ENCODE measurements at regions not wholly inside any gene's neighbourhood (a gene's known extent, or its start where the extent isn't known, plus 50 kb on each side); places are given as distances from the start of the nearest gene placed in this dataset.
A peak's percentile ranks its signal among the peaks of the same experiment; 100 is the strongest.
"Not testable (repeated sequence)": the region's sequence is repeated elsewhere in the genome, so short reads cannot be mapped to it uniquely, and the experiment has no call there.

GRCh38 chr7:155378580-155378934 is 79.4 kb upstream of the EN2 start:
- Histone ChIP-seq H3K4me1 (ENCODE audit: control insufficient read depth, insufficient read depth, low read length, poor library complexity, severe bottlenecking) (peaks cover 14% of the 10 kb centered on the region), H3K36me3 (ENCODE audit: control insufficient read depth, insufficient read depth, low read length) (no peaks in the 10 kb centered on the region), H3K27ac (ENCODE audit: low read depth, low read length, severe bottlenecking) (no peak overlapping the region), H3K9me3 (ENCODE audit: control insufficient read depth, low read length) (no peaks in the 10 kb centered on the region), H3K4me3 (ENCODE audit: extremely low read depth, insufficient read depth, low read length, poor library complexity, severe bottlenecking) (no peak overlapping the region)
- WGBS, 2 experiments (ENCODE audit: insufficient coverage in 2 of 2) = 9 to 26% methylated on average over 4 of the region's 6 CpGs

GRCh38 chr7:155378959-155379871 is 78.7 kb upstream of the EN2 start:
- H3K9me3 ChIP-seq (ENCODE audit: control insufficient read depth, low read length) = no peaks in the 10 kb centered on the region
- peaks cover 14% of the 10 kb centered on the region for H3K4me1 ChIP-seq (ENCODE audit: control insufficient read depth, insufficient read depth, low read length, poor library complexity, severe bottlenecking)
- no peak overlapping the region for H3K4me3 ChIP-seq (ENCODE audit: extremely low read depth, insufficient read depth, low read length, poor library complexity, severe bottlenecking)
- no peaks in the 10 kb centered on the region for H3K36me3 ChIP-seq (ENCODE audit: control insufficient read depth, insufficient read depth, low read length)
- WGBS, 2 experiments (ENCODE audit: insufficient coverage in 2 of 2) = 12 to 13% methylated on average over 10 of the region's 10 CpGs
- H3K27ac ChIP-seq (ENCODE audit: low read depth, low read length, severe bottlenecking) = no peak overlapping the region

- Histone ChIP-seq H3K9me3 (ENCODE audit: control insufficient read depth, low read length) (no peaks in the 10 kb centered on the region), H3K4me1 (ENCODE audit: control insufficient read depth, insufficient read depth, low read length, poor library complexity, severe bottlenecking) (peaks cover 14% of the 10 kb centered on the region), H3K4me3 (ENCODE audit: extremely low read depth, insufficient read depth, low read length, poor library complexity, severe bottlenecking) (no peak overlapping the region), H3K27ac (ENCODE audit: low read depth, low read length, severe bottlenecking) (no peak overlapping the region), H3K36me3 (ENCODE audit: control insufficient read depth, insufficient read depth, low read length) (no peaks in the 10 kb centered on the region)
- WGBS, 2 experiments (ENCODE audit: insufficient coverage in 2 of 2) = 1 to 2% methylated on average over 15 to 16 of the region's 18 CpGs
Observed at GRCh38 chr7:155380221-155380861, 77.6 kb upstream of the EN2 start.

GRCh38 chr7:155380976-155381851 is 76.7 kb upstream of the EN2 start:
- Histone ChIP-seq H3K36me3 (ENCODE audit: control insufficient read depth, insufficient read depth, low read length) (no peaks in the 10 kb centered on the region), H3K9me3 (ENCODE audit: control insufficient read depth, low read length) (no peaks in the 10 kb centered on the region), H3K4me3 (ENCODE audit: extremely low read depth, insufficient read depth, low read length, poor library complexity, severe bottlenecking) (peak overlapping the region; percentile 11), H3K4me1 (ENCODE audit: control insufficient read depth, insufficient read depth, low read length, poor library complexity, severe bottlenecking) (peaks cover 14% of the 10 kb centered on the region), H3K27ac (ENCODE audit: low read depth, low read length, severe bottlenecking) (no peak overlapping the region)
- WGBS, 2 experiments (ENCODE audit: insufficient coverage in 2 of 2) = 2% methylated on average over 28 to 31 of the region's 42 CpGs

- peak overlapping the region; percentile 11 for H3K4me3 ChIP-seq (ENCODE audit: extremely low read depth, insufficient read depth, low read length, poor library complexity, severe bottlenecking)
- no peaks in the 10 kb centered on the region for H3K36me3 ChIP-seq (ENCODE audit: control insufficient read depth, insufficient read depth, low read length)
- H3K9me3 ChIP-seq (ENCODE audit: control insufficient read depth, low read length) = no peaks in the 10 kb centered on the region
- H3K4me1 ChIP-seq (ENCODE audit: control insufficient read depth, insufficient read depth, low read length, poor library complexity, severe bottlenecking) = peaks cover 14% of the 10 kb centered on the region
- 3 to 6% methylated on average over 46 to 72 of the region's 75 CpGs for WGBS, 2 experiments (ENCODE audit: insufficient coverage in 2 of 2)
- H3K27ac ChIP-seq (ENCODE audit: low read depth, low read length, severe bottlenecking) = no peak overlapping the region
Observed at GRCh38 chr7:155381852-155382801, 75.8 kb upstream of the EN2 start.

- H3K4me1 ChIP-seq (ENCODE audit: control insufficient read depth, insufficient read depth, low read length, poor library complexity, severe bottlenecking) = peaks cover 14% of the 10 kb centered on the region
- no peaks in the 10 kb centered on the region for H3K9me3 ChIP-seq (ENCODE audit: control insufficient read depth, low read length)
- WGBS, 2 experiments (ENCODE audit: insufficient coverage in 2 of 2) = 33 to 70% methylated on average over 2 to 4 of the region's 5 CpGs
- no peak overlapping the region for H3K27ac ChIP-seq (ENCODE audit: low read depth, low read length, severe bottlenecking)
- no peaks in the 10 kb centered on the region for H3K36me3 ChIP-seq (ENCODE audit: control insufficient read depth, insufficient read depth, low read length)
- H3K4me3 ChIP-seq (ENCODE audit: extremely low read depth, insufficient read depth, low read length, poor library complexity, severe bottlenecking) = no peak overlapping the region
Observed at GRCh38 chr7:155382802-155383171, 75.1 kb upstream of the EN2 start.

GRCh38 chr7:155383756-155384491 is 74.0 kb upstream of the EN2 start:
- WGBS, 2 experiments (ENCODE audit: insufficient coverage in 2 of 2) = 73 to 80% methylated on average over 12 to 16 of the region's 19 CpGs

GRCh38 chr7:155384751-155385150 is 73.2 kb upstream of the EN2 start:
- no peak overlapping the region for H3K4me3 ChIP-seq (ENCODE audit: extremely low read depth, insufficient read depth, low read length, poor library complexity, severe bottlenecking)
- H3K9me3 ChIP-seq (ENCODE audit: control insufficient read depth, low read length) = no peaks in the 10 kb centered on the region
- peaks cover 14% of the 10 kb centered on the region for H3K4me1 ChIP-seq (ENCODE audit: control insufficient read depth, insufficient read depth, low read length, poor library complexity, severe bottlenecking)
- WGBS, 2 experiments (ENCODE audit: insufficient coverage in 2 of 2) = 79 to 86% methylated on average over 8 of the region's 8 CpGs
- H3K36me3 ChIP-seq (ENCODE audit: control insufficient read depth, insufficient read depth, low read length) = no peaks in the 10 kb centered on the region
- H3K27ac ChIP-seq (ENCODE audit: low read depth, low read length, severe bottlenecking) = no peak overlapping the region

More at GRCh38 chr7:155383756-155384491, 74.0 kb upstream of the EN2 start:
- Histone ChIP-seq H3K4me3 (ENCODE audit: extremely low read depth, insufficient read depth, low read length, poor library complexity, severe bottlenecking) (no peak overlapping the region), H3K9me3 (ENCODE audit: control insufficient read depth, low read length) (no peaks in the 10 kb centered on the region), H3K27ac (ENCODE audit: low read depth, low read length, severe bottlenecking) (no peak overlapping the region), H3K36me3 (ENCODE audit: control insufficient read depth, insufficient read depth, low read length) (no peaks in the 10 kb centered on the region), H3K4me1 (ENCODE audit: control insufficient read depth, insufficient read depth, low read length, poor library complexity, severe bottlenecking) (peaks cover 14% of the 10 kb centered on the region)

GRCh38 chr7:155385182-155385581 is 72.7 kb upstream of the EN2 start:
- H3K4me1 ChIP-seq (ENCODE audit: control insufficient read depth, insufficient read depth, low read length, poor library complexity, severe bottlenecking) = peaks cover 14% of the 10 kb centered on the region
- H3K9me3 ChIP-seq (ENCODE audit: control insufficient read depth, low read length); H3K27ac ChIP-seq (ENCODE audit: low read depth, low read length, severe bottlenecking); H3K4me3 ChIP-seq (ENCODE audit: extremely low read depth, insufficient read depth, low read length, poor library complexity, severe bottlenecking); H3K36me3 ChIP-seq (ENCODE audit: control insufficient read depth, insufficient read depth, low read length): not testable (repeated sequence)
- WGBS, 2 experiments (ENCODE audit: insufficient coverage in 2 of 2) = 79 to 89% methylated on average over 26 of the region's 26 CpGs
